ENCODE measurements at regions not wholly inside any gene's neighbourhood (a gene's known extent, or its start where the extent isn't known, plus 50 kb on each side); places are given as distances from the start of the nearest gene placed in this dataset.

GRCh38 chr2:139605668-139606067, 825.5 kb upstream of the NXPH2 start:
- Histone ChIP-seq H3K9me3 (ENCODE audit: low read length) (no peaks in the 10 kb centered on the region), H3K36me3 (ENCODE audit: low read depth, low read length) (no peaks in the 10 kb centered on the region), H3K4me2 (ENCODE audit: low read length) (no peak overlapping the region), H3K4me1 (ENCODE audit: insufficient read depth, low read length) (no peaks in the 10 kb centered on the region), H3K27ac (ENCODE audit: low read length) (no peak overlapping the region), H3K9ac (ENCODE audit: low read length) (no peak overlapping the region), H3F3A (ENCODE audit: low read length, unreplicated experiment) (no peaks in the 10 kb centered on the region), H3K27me3 (ENCODE audit: low read length) (no peaks in the 10 kb centered on the region), H4K20me1 (ENCODE audit: low read length) (no peaks in the 10 kb centered on the region), H3K4me3 (ENCODE audit: low read length) (no peak overlapping the region), H2AFZ (ENCODE audit: low read length) (no peak overlapping the region), H3K79me2 (ENCODE audit: low read length) (no peaks in the 10 kb centered on the region), H3K9me2 (replicated peaks; ENCODE audit: low read length) (no peaks in the 10 kb centered on the region)
- ChIA-PET POLR2A (ENCODE audit: unreplicated experiment) (no interaction called here), CTCF (no interaction called here)
- no peak for ATAC-seq
- no TSS peak for BruUV-seq (replicated peaks)
- no peak for DNase-seq
- no peak for TF ChIP-seq EZH2phosphoT487 (IDR thresholded peaks at IDR 0.05; ENCODE audit: borderline replicate concordance, low read length)
- TF ChIP-seq CTCF (conservative IDR thresholded peaks at IDR 0.05; ENCODE audit: low read depth, low read length): no peak
- no peak for TF ChIP-seq EZH2 (IDR thresholded peaks at IDR 0.05; ENCODE audit: low read length, unreplicated experiment)
- intact Hi-C loops (cut with micrococcal nuclease): no loop called here

GRCh38 chr2:139600166-139600565, 820.0 kb upstream of the NXPH2 start:
- Histone ChIP-seq H3K36me3 (ENCODE audit: low read depth, low read length) (no peaks in the 10 kb centered on the region), H3K4me1 (ENCODE audit: insufficient read depth, low read length) (no peaks in the 10 kb centered on the region), H4K20me1 (ENCODE audit: low read length) (no peaks in the 10 kb centered on the region), H3K4me2 (ENCODE audit: low read length) (no peak overlapping the region), H3F3A (ENCODE audit: low read length, unreplicated experiment) (no peaks in the 10 kb centered on the region), H3K4me3 (ENCODE audit: low read length) (no peak overlapping the region), H3K9ac (ENCODE audit: low read length) (no peak overlapping the region), H3K27me3 (ENCODE audit: low read length) (no peaks in the 10 kb centered on the region), H3K9me2 (replicated peaks; ENCODE audit: low read length) (no peaks in the 10 kb centered on the region), H3K79me2 (ENCODE audit: low read length) (no peaks in the 10 kb centered on the region), H2AFZ (ENCODE audit: low read length) (no peak overlapping the region), H3K9me3 (ENCODE audit: low read length) (no peaks in the 10 kb centered on the region), H3K27ac (ENCODE audit: low read length) (no peak overlapping the region)
- ChIA-PET CTCF (no interaction called here), POLR2A (ENCODE audit: unreplicated experiment) (no interaction called here)
- intact Hi-C loops (cut with micrococcal nuclease): no loop called here
- no peak for TF ChIP-seq EZH2phosphoT487 (IDR thresholded peaks at IDR 0.05; ENCODE audit: borderline replicate concordance, low read length)
- no TSS peak for BruUV-seq (replicated peaks)
- ATAC-seq (no peak), DNase-seq (no peak)

- ChIA-PET CTCF (no interaction called here), POLR2A (ENCODE audit: unreplicated experiment) (no interaction called here)
- no peaks in the 10 kb centered on the region for H3F3A ChIP-seq (ENCODE audit: low read length, unreplicated experiment)
- H3K27ac ChIP-seq (ENCODE audit: low read length): no peak overlapping the region
- H2AFZ ChIP-seq (ENCODE audit: low read length): no peak overlapping the region
- H3K4me3 ChIP-seq (ENCODE audit: low read length): no peak overlapping the region
- no peaks in the 10 kb centered on the region for H3K79me2 ChIP-seq (ENCODE audit: low read length)
- H3K4me2 ChIP-seq (ENCODE audit: low read length): no peak overlapping the region
- DNase-seq (no peak), ATAC-seq (no peak)
- intact Hi-C loops (cut with micrococcal nuclease): no loop called here
- H4K20me1 ChIP-seq (ENCODE audit: low read length): no peaks in the 10 kb centered on the region
- H3K36me3 ChIP-seq (ENCODE audit: low read depth, low read length): no peaks in the 10 kb centered on the region
- H3K9me3 ChIP-seq (ENCODE audit: low read length): no peaks in the 10 kb centered on the region
- H3K4me1 ChIP-seq (ENCODE audit: insufficient read depth, low read length): no peaks in the 10 kb centered on the region
- H3K9ac ChIP-seq (ENCODE audit: low read length): no peak overlapping the region
- TF ChIP-seq CTCF (conservative IDR thresholded peaks at IDR 0.05; ENCODE audit: low read depth, low read length): no peak
- TF ChIP-seq EZH2 (IDR thresholded peaks at IDR 0.05; ENCODE audit: low read length, unreplicated experiment): no peak
- no peak for TF ChIP-seq EZH2phosphoT487 (IDR thresholded peaks at IDR 0.05; ENCODE audit: borderline replicate concordance, low read length)
- H3K9me2 ChIP-seq (replicated peaks; ENCODE audit: low read length): no peaks in the 10 kb centered on the region
- BruUV-seq (replicated peaks): no TSS peak
- H3K27me3 ChIP-seq (ENCODE audit: low read length): no peaks in the 10 kb centered on the region; the same call in 1 of the 2 replicates
Observed at GRCh38 chr2:139585101-139585500, 804.9 kb upstream of the NXPH2 start.
